Suprapubic skin (tissue), 3 donors: ENCODE measurements at regions not wholly inside any gene's neighbourhood (a gene's known extent, or its start where the extent isn't known, plus 50 kb on each side); places are given as distances from the start of the nearest gene placed in this dataset.

Experiments used
- CTCF ChIP-seq, 2 donors: fragments of 200-600 bp in 1 of 2; fragments of 450-650 bp in 1 of 2; sonication (generic) in 1 of 2; IDR thresholded peaks; one replicate each; pipeline ENCODE4 v1.5.1; 2016 to 2019; ENCODE audit warnings: antibody characterized with exemption in 2 of 2, mild to moderate bottlenecking in 1 of 2, moderate library complexity in 1 of 2
- EP300 ChIP-seq: sonication (generic); formaldehyde crosslinking; IDR thresholded peaks from one replicate; pipeline ENCODE4 v1.6.1; 2017; ENCODE audit warnings: antibody characterized with exemption

- TF ChIP-seq EP300 (no peak), CTCF (IDR thresholded peaks at IDR 0.05) (no peak)
These were observed 82.6 kb upstream of the CNTN6 start for GRCh38 chr3:1010228-1010627.
